Naive thymus-derived CD4-positive, alpha-beta T cell (primary cell): ENCODE measurements at regions not wholly inside any gene's neighbourhood (a gene's known extent, or its start where the extent isn't known, plus 50 kb on each side); places are given as distances from the start of the nearest gene placed in this dataset.

Source experiments
- ATAC-seq: fragments of 150-1000 bp; cut with Tn5 transposase; 2 replicates; pipeline ENCODE4 v1.10.0; 2021; ENCODE audit warnings: mild to moderate bottlenecking, moderate library complexity
- CTCF ChIA-PET: fragments of 350-600 bp; sonication (Branson Sonifier 250); formaldehyde crosslinking; loops from one replicate; lab custom pipeline; 2021; ENCODE audit warnings: antibody characterized with exemption; lab: Charles Lee
- POLR2A ChIA-PET: fragments of 350-600 bp; sonication (Branson Sonifier 250); formaldehyde crosslinking; loops from one replicate; lab custom pipeline; 2021; ENCODE audit warnings: antibody characterized with exemption, inconsistent platforms; lab: Charles Lee
- DNase-seq, 9 donors: peaks; one replicate each; pipeline versions ENCODE4 v3.0.0 to v3.0.0-alpha.2; 2020 to 2022; ENCODE audit warnings: mixed read lengths in 1 of 9
- H3K27ac ChIP-seq: one replicate; pipeline ENCODE4 v1.7.0; 2013; ENCODE audit warnings: mild to moderate bottlenecking, low read depth, low read length, moderate library complexity
- H3K27me3 ChIP-seq, 2 donors: one replicate each; pipeline ENCODE4 v1.7.0; 2013; ENCODE audit warnings: low read length in 2 of 2, mild to moderate bottlenecking in 2 of 2, moderate library complexity in 2 of 2; ENCODE audit not compliant: control insufficient read depth in 2 of 2, insufficient read depth in 2 of 2
- H3K36me3 ChIP-seq, 3 experiments: 1 replicate in 2 of 3; 2 replicates in 1 of 3; pipeline ENCODE4 v1.7.0; 2013; ENCODE audit warnings: low read length in 3 of 3, mild to moderate bottlenecking in 3 of 3, moderate library complexity in 1 of 3; ENCODE audit not compliant: insufficient read depth in 3 of 3, control insufficient read depth in 2 of 3
- H3K4me1 ChIP-seq, 2 donors: one replicate each; pipeline ENCODE4 v1.7.0; 2013; ENCODE audit warnings: low read length in 2 of 2, mild to moderate bottlenecking in 2 of 2, moderate library complexity in 1 of 2; ENCODE audit not compliant: control insufficient read depth in 2 of 2, insufficient read depth in 2 of 2
- H3K4me3 ChIP-seq: 2 replicates; pipeline ENCODE4 v1.7.0; 2013; ENCODE audit warnings: mild to moderate bottlenecking, low read length
- H3K9me3 ChIP-seq, 3 experiments: 1 replicate in 2 of 3; 2 replicates in 1 of 3; pipeline ENCODE4 v1.7.0; 2013; ENCODE audit warnings: low read length in 3 of 3; ENCODE audit not compliant: control insufficient read depth in 2 of 3
- H3K27ac Mint-ChIP-seq, 9 donors: one replicate each; pipeline ENCODE4 v1.8.0; 2020 to 2022; ENCODE audit warnings: mixed read lengths in 9 of 9, mild to moderate bottlenecking in 8 of 9, moderate library complexity in 5 of 9, inconsistent platforms in 2 of 9
- H3K27me3 Mint-ChIP-seq, 5 donors: one replicate each; pipeline ENCODE4 v1.8.0; 2021 to 2022; ENCODE audit warnings: mixed read lengths in 5 of 5, mild to moderate bottlenecking in 1 of 5
- H3K36me3 Mint-ChIP-seq, 5 donors: one replicate each; pipeline ENCODE4 v1.8.0; 2020 to 2022; ENCODE audit warnings: mixed read lengths in 5 of 5, mild to moderate bottlenecking in 3 of 5, inconsistent platforms in 1 of 5
- H3K4me1 Mint-ChIP-seq, 7 donors: one replicate each; pipeline ENCODE4 v1.8.0; 2020 to 2022; ENCODE audit warnings: mixed read lengths in 7 of 7, mild to moderate bottlenecking in 3 of 7, inconsistent platforms in 1 of 7
- H3K4me3 Mint-ChIP-seq, 10 donors: one replicate each; pipeline ENCODE4 v1.8.0; 2020 to 2022; ENCODE audit warnings: mild to moderate bottlenecking in 10 of 10, mixed read lengths in 10 of 10, moderate library complexity in 6 of 10, inconsistent platforms in 2 of 10
- H3K9me3 Mint-ChIP-seq, 11 donors: one replicate each; pipeline ENCODE4 v1.8.0; 2020 to 2022; ENCODE audit warnings: mixed read lengths in 11 of 11, mild to moderate bottlenecking in 4 of 11, inconsistent platforms in 1 of 11, moderate library complexity in 1 of 11
- intact Hi-C, 2 donors: fragments of 100-400 bp; cut with micrococcal nuclease; formaldehyde crosslinking; loops; one replicate each; pipeline ENCODE4 v1.15.1; 2023

GRCh38 chr18:54052732-54053429 lies 171.6 kb downstream of the MBD2 start:
- Histone ChIP-seq H3K27ac (no peak overlapping the region), H3K9me3 (no peaks in the 10 kb centered on the region), H3K27me3 (no peaks in the 10 kb centered on the region), H3K36me3 (no peaks in the 10 kb centered on the region), H3K4me1 (no peaks in the 10 kb centered on the region), H3K4me3 (no peak overlapping the region)
- Mint-ChIP-seq H3K4me3 (no peak overlapping the region), H3K4me1 (no peaks in the 10 kb centered on the region), H3K27me3 (peaks cover 0 to 5% (median 0%) of the 10 kb centered on the region in 5 donors), H3K9me3 (peaks cover 0 to 3% (median 0%) of the 10 kb centered on the region in 11 donors), H3K27ac (no peak overlapping the region), H3K36me3 (no peaks in the 10 kb centered on the region)
- ATAC-seq = no peak
- intact Hi-C loops = no loop called here
- POLR2A ChIA-PET = no interaction called here
- CTCF ChIA-PET = no interaction called here
- no peak for DNase-seq

GRCh38 chr18:54052259-54052658 lies 172.2 kb downstream of the MBD2 start:
- intact Hi-C loops = no loop called here
- CTCF ChIA-PET = no interaction called here
- ATAC-seq = no peak
- Histone ChIP-seq H3K9me3 (no peaks in the 10 kb centered on the region), H3K4me1 (no peaks in the 10 kb centered on the region), H3K27me3 (no peaks in the 10 kb centered on the region), H3K4me3 (no peak overlapping the region), H3K27ac (no peak overlapping the region), H3K36me3 (no peaks in the 10 kb centered on the region)
- H3K9me3 Mint-ChIP-seq = peaks cover 0 to 3% (median 0%) of the 10 kb centered on the region in 11 donors
- H3K27ac Mint-ChIP-seq = no peak overlapping the region
- no peaks in the 10 kb centered on the region for H3K4me1 Mint-ChIP-seq
- peaks cover 0 to 5% (median 0%) of the 10 kb centered on the region in 5 donors for H3K27me3 Mint-ChIP-seq
- no peak overlapping the region for H3K4me3 Mint-ChIP-seq
- POLR2A ChIA-PET = no interaction called here
- no peak for DNase-seq
- H3K36me3 Mint-ChIP-seq = no peaks in the 10 kb centered on the region

GRCh38 chr18:54043484-54044251 lies 180.8 kb downstream of the MBD2 start:
- ChIA-PET POLR2A (no interaction called here), CTCF (no interaction called here)
- intact Hi-C loops = no loop called here
- H3K4me3 Mint-ChIP-seq = no peak overlapping the region
- Histone ChIP-seq H3K4me3 (no peak overlapping the region), H3K36me3 (no peaks in the 10 kb centered on the region), H3K27me3 (no peaks in the 10 kb centered on the region), H3K27ac (no peak overlapping the region), H3K4me1 (no peaks in the 10 kb centered on the region), H3K9me3 (no peaks in the 10 kb centered on the region)
- peaks cover 0 to 10% (median 5%) of the 10 kb centered on the region in 5 donors for H3K27me3 Mint-ChIP-seq
- ATAC-seq (no peak), DNase-seq (no peak)
- H3K4me1 Mint-ChIP-seq = no peaks in the 10 kb centered on the region
- H3K36me3 Mint-ChIP-seq = no peaks in the 10 kb centered on the region
- peaks cover 0 to 2% (median 0%) of the 10 kb centered on the region in 11 donors for H3K9me3 Mint-ChIP-seq
- H3K27ac Mint-ChIP-seq = no peak overlapping the region

GRCh38 chr18:54035927-54036326 lies 188.5 kb downstream of the MBD2 start:
- H3K4me1 Mint-ChIP-seq = no peaks in the 10 kb centered on the region
- no peaks in the 10 kb centered on the region for H3K9me3 ChIP-seq
- no peak overlapping the region for H3K27ac ChIP-seq
- no peaks in the 10 kb centered on the region for H3K36me3 ChIP-seq
- no peak for ATAC-seq
- H3K4me3 Mint-ChIP-seq = no peak overlapping the region
- H3K4me3 ChIP-seq = no peak overlapping the region
- H3K27ac Mint-ChIP-seq = no peak overlapping the region
- H3K4me1 ChIP-seq = no peaks in the 10 kb centered on the region
- intact Hi-C loops = no loop called here
- no peaks in the 10 kb centered on the region for H3K36me3 Mint-ChIP-seq
- no peaks in the 10 kb centered on the region for H3K27me3 ChIP-seq
- peaks cover 5 to 19% (median 15%) of the 10 kb centered on the region in 5 donors for H3K27me3 Mint-ChIP-seq
- peaks cover 0 to 2% (median 0%) of the 10 kb centered on the region in 11 donors for H3K9me3 Mint-ChIP-seq
- ChIA-PET POLR2A (interaction anchor here (0.6 kb wide), 1 partner anchor 88 kb away, joined by 3 read pairs; no protein-coding TSS in a partner anchor), CTCF (no interaction called here)
- DNase-seq = no peak

- DNase-seq (no peak), ATAC-seq (no peak)
- Mint-ChIP-seq H3K27ac (no peak overlapping the region), H3K4me3 (no peak overlapping the region), H3K36me3 (no peaks in the 10 kb centered on the region), H3K27me3 (peaks cover 5 to 23% (median 17%) of the 10 kb centered on the region in 5 donors), H3K9me3 (peaks cover 0 to 2% (median 0%) of the 10 kb centered on the region in 11 donors), H3K4me1 (no peaks in the 10 kb centered on the region)
- H3K36me3 ChIP-seq = no peaks in the 10 kb centered on the region
- ChIA-PET CTCF (no interaction called here), POLR2A (no interaction called here)
- H3K27me3 ChIP-seq = no peaks in the 10 kb centered on the region
- no peak overlapping the region for H3K27ac ChIP-seq
- H3K4me1 ChIP-seq = no peaks in the 10 kb centered on the region
- no peak overlapping the region for H3K4me3 ChIP-seq
- intact Hi-C loops = no loop called here
- no peaks in the 10 kb centered on the region for H3K9me3 ChIP-seq
These were observed 191.4 kb downstream of the MBD2 start for GRCh38 chr18:54033052-54033451.

- ATAC-seq (no peak), DNase-seq (no peak)
- Histone ChIP-seq H3K36me3 (no peaks in the 10 kb centered on the region), H3K27me3 (no peaks in the 10 kb centered on the region), H3K9me3 (no peaks in the 10 kb centered on the region), H3K27ac (no peak overlapping the region), H3K4me1 (no peaks in the 10 kb centered on the region), H3K4me3 (no peak overlapping the region)
- Mint-ChIP-seq H3K4me3 (no peak overlapping the region), H3K27me3 (peaks cover 3 to 20% (median 17%) of the 10 kb centered on the region in 5 donors), H3K27ac (no peak overlapping the region), H3K36me3 (no peaks in the 10 kb centered on the region), H3K4me1 (no peaks in the 10 kb centered on the region), H3K9me3 (peaks cover 0 to 2% (median 0%) of the 10 kb centered on the region in 11 donors)
- intact Hi-C loops = no loop called here
- CTCF ChIA-PET = no interaction called here
- POLR2A ChIA-PET = no interaction called here
These were observed 192.1 kb downstream of the MBD2 start for GRCh38 chr18:54032412-54032811.
